SIG-M5 (cell line): ENCODE measurements at regions not wholly inside any gene's neighbourhood (a gene's known extent, or its start where the extent isn't known, plus 50 kb on each side); places are given as distances from the start of the nearest gene placed in this dataset.

Experiments
- DNase-seq: peaks from one replicate; lab custom pipeline; 2025; lab: John Stamatoyannopoulos, UW

- DNase-seq = no peak
These were observed 201.0 kb downstream of the SNX19 start for GRCh38 chr11:130715085-130715876.

GRCh38 chr11:130715877-130716220 is 200.4 kb downstream of the SNX19 start:
- DNase-seq = no peak

GRCh38 chr11:130718120-130718519 is 198.2 kb downstream of the SNX19 start:
- no peak for DNase-seq

- no peak for DNase-seq
These were observed 196.9 kb downstream of the SNX19 start for GRCh38 chr11:130719220-130719915.

GRCh38 chr11:130720232-130721022 is 195.9 kb downstream of the SNX19 start:
- DNase-seq = no peak

GRCh38 chr11:130721023-130721681 is 195.1 kb downstream of the SNX19 start:
- DNase-seq = no peak

GRCh38 chr11:130721736-130722135 is 194.5 kb downstream of the SNX19 start:
- DNase-seq = no peak

- no peak for DNase-seq
These were observed 193.9 kb downstream of the SNX19 start for GRCh38 chr11:130722401-130722800.

- DNase-seq = no peak
These were observed 190.7 kb downstream of the SNX19 start for GRCh38 chr11:130725421-130726233.

GRCh38 chr11:130726234-130727037 is 189.8 kb downstream of the SNX19 start:
- DNase-seq = no peak

- DNase-seq = no peak
These were observed 188.8 kb downstream of the SNX19 start for GRCh38 chr11:130727157-130728119.

GRCh38 chr11:130728185-130729180 is 187.8 kb downstream of the SNX19 start:
- DNase-seq = no peak

- DNase-seq = no peak
These were observed 187.1 kb downstream of the SNX19 start for GRCh38 chr11:130729193-130729592.

- DNase-seq = no peak
These were observed 186.5 kb downstream of the SNX19 start for GRCh38 chr11:130729678-130730300.

- DNase-seq = no peak
These were observed 184.9 kb downstream of the SNX19 start for GRCh38 chr11:130731401-130731800.

- no peak for DNase-seq
These were observed 183.8 kb downstream of the SNX19 start for GRCh38 chr11:130732476-130732875.

GRCh38 chr11:130737041-130737830 is 179.0 kb downstream of the SNX19 start:
- no peak for DNase-seq
